ENCODE measurements at regions not wholly inside any gene's neighbourhood (a gene's known extent, or its start where the extent isn't known, plus 50 kb on each side); places are given as distances from the start of the nearest gene placed in this dataset.

DNA sequence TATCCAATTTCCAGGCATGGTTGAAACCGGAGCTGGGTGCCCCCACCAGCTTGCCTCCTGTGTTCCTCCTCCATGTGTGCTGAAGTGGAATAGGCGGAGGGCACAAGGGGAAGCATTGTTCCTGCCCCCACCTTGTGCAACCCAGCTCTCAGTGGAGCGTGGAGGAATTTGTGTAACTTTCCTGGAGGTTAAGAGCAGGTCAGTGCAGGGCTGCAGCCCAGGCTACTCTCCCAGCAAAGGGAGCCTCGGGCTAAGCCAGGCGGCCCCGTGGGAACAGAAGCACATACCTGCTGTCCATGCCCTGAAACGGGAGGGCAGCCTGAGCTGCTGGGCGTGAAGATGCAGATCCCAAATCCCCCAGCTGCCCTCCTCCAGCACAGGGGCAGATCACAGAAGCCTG lies 158.8 kb upstream of the LHX1 start:
- H3K36me3 Mint-ChIP-seq (ENCODE audit: low read depth, unreplicated experiment): no peaks in the 10 kb centered on the region
- no peak overlapping the region for H3K27ac Mint-ChIP-seq (ENCODE audit: unreplicated experiment)
- Histone ChIP-seq H3K9ac (ENCODE audit: low read length) (no peak overlapping the region), H3K27me3 (ENCODE audit: insufficient read depth, low read length) (peaks cover 31% of the 10 kb centered on the region), H3K4me1 (ENCODE audit: insufficient read depth, low read length) (no peaks in the 10 kb centered on the region), H3K9me3 (ENCODE audit: insufficient read depth, low read depth, low read length) (no peaks in the 10 kb centered on the region), H3K36me3 (ENCODE audit: insufficient read depth, low read length) (no peaks in the 10 kb centered on the region), H3K4me3 (ENCODE audit: insufficient read depth, low read depth, low read length) (no peak overlapping the region), H3K79me2 (ENCODE audit: insufficient read depth, low read length) (no peaks in the 10 kb centered on the region), H3K4me2 (ENCODE audit: low read length) (no peak overlapping the region), H2AFZ (ENCODE audit: low read depth, low read length) (no peak overlapping the region), H3K27ac (ENCODE audit: low read depth, low read length) (no peak overlapping the region), H4K20me1 (ENCODE audit: insufficient read depth, low read length) (no peaks in the 10 kb centered on the region)
- H3K9me3 Mint-ChIP-seq (ENCODE audit: unreplicated experiment): peaks cover 8% of the 10 kb centered on the region
- FAIRE-seq: no peak
- no peak for DNase-seq (ENCODE audit: low read depth)
- H3K4me1 Mint-ChIP-seq (ENCODE audit: low read depth, unreplicated experiment): peaks cover 5% of the 10 kb centered on the region
- TF ChIP-seq CTCF (IDR thresholded peaks at IDR 0.05; ENCODE audit: insufficient read depth, low read depth, low read length) (no peak), EZH2 (IDR thresholded peaks at IDR 0.05; ENCODE audit: insufficient read depth, low read length) (no peak)
- H3K27me3 Mint-ChIP-seq (ENCODE audit: low read depth, unreplicated experiment): peaks cover 56% of the 10 kb centered on the region
- no peak overlapping the region for H3K4me3 Mint-ChIP-seq (ENCODE audit: unreplicated experiment)

DNA sequence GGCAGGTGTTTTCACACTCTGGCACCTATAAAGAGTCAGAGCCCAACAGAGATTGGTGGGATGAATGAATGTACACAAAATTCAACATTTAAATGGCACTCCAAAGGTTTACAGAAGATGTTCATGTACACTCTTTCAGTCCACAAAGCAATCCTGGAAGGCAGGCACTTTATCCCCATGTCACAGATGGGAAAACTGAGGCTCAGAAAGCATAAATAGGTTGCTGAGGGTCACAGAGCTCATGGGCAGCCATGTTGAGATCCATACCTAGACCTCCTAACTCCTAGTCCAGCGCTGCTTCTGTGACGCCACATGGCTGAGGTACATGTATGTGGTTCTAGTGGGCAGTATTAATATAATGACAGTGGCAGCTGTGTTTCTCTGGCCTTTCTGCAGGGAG lies 157.7 kb upstream of the LHX1 start:
- H3K27me3 Mint-ChIP-seq (ENCODE audit: low read depth, unreplicated experiment): peaks cover 60% of the 10 kb centered on the region
- H3K36me3 ChIP-seq (ENCODE audit: insufficient read depth, low read length): no peaks in the 10 kb centered on the region

More for the DNA sequence above, 157.7 kb upstream of the LHX1 start:
- TF ChIP-seq EZH2 (IDR thresholded peaks at IDR 0.05; ENCODE audit: insufficient read depth, low read length): no peak
- no peak for TF ChIP-seq CTCF (IDR thresholded peaks at IDR 0.05; ENCODE audit: insufficient read depth, low read depth, low read length)
- Histone ChIP-seq H3K27me3 (ENCODE audit: insufficient read depth, low read length) (peaks cover 23% of the 10 kb centered on the region), H3K27ac (ENCODE audit: low read depth, low read length) (no peak overlapping the region), H3K9me3 (ENCODE audit: insufficient read depth, low read depth, low read length) (no peaks in the 10 kb centered on the region), H2AFZ (ENCODE audit: low read depth, low read length) (no peak overlapping the region), H3K79me2 (ENCODE audit: insufficient read depth, low read length) (no peaks in the 10 kb centered on the region), H3K4me3 (ENCODE audit: insufficient read depth, low read depth, low read length) (no peak overlapping the region), H4K20me1 (ENCODE audit: insufficient read depth, low read length) (no peaks in the 10 kb centered on the region), H3K4me1 (ENCODE audit: insufficient read depth, low read length) (no peaks in the 10 kb centered on the region), H3K9ac (ENCODE audit: low read length) (no peak overlapping the region), H3K4me2 (ENCODE audit: low read length) (no peak overlapping the region)
- Mint-ChIP-seq H3K36me3 (ENCODE audit: low read depth, unreplicated experiment) (no peaks in the 10 kb centered on the region), H3K4me3 (ENCODE audit: unreplicated experiment) (no peak overlapping the region), H3K9me3 (ENCODE audit: unreplicated experiment) (peaks cover 9% of the 10 kb centered on the region), H3K4me1 (ENCODE audit: low read depth, unreplicated experiment) (peaks cover 5% of the 10 kb centered on the region), H3K27ac (ENCODE audit: unreplicated experiment) (no peak overlapping the region)
- FAIRE-seq: no peak
- DNase-seq (ENCODE audit: low read depth): no peak
